OCI-LY3 (cell line): ENCODE measurements at regions not wholly inside any gene's neighbourhood (a gene's known extent, or its start where the extent isn't known, plus 50 kb on each side); places are given as distances from the start of the nearest gene placed in this dataset.
"Not testable (repeated sequence)": the region's sequence is repeated elsewhere in the genome, so short reads cannot be mapped to it uniquely, and the experiment has no call there.

Experiments used
- H2AFZ ChIP-seq: fragments of 200-600, 300-600 bp; shearing (Covaris generic); 2 replicates; pipeline ENCODE4 v1.6.0; 2014; ENCODE audit warnings: antibody characterized with exemption, low read depth, low read length
- H3K27ac ChIP-seq: fragments of 200-600, 300-600 bp; sonication (generic); 2 replicates; pipeline ENCODE4 v1.5.1; 2014; ENCODE audit warnings: mild to moderate bottlenecking, low read length, moderate library complexity, mixed read lengths
- H3K27me3 ChIP-seq: fragments of 200-600, 300-600 bp; sonication (generic); 2 replicates; pipeline ENCODE4 v1.6.1; 2014; ENCODE audit warnings: low read depth, low read length, mixed read lengths
- H3K36me3 ChIP-seq: fragments of 200-600, 300-600 bp; sonication (generic); replicated peaks from 2 replicates; pipeline ENCODE3; 2014; ENCODE audit warnings: low read depth, low read length, mixed read lengths
- H3K4me1 ChIP-seq: fragments of 300-600, 200-600 bp; sonication (generic); 2 replicates; pipeline ENCODE4 v1.6.1; 2014; ENCODE audit warnings: low read length, mixed read lengths
- H3K4me2 ChIP-seq: fragments of 200-600, 300-600 bp; sonication (generic); 2 replicates; pipeline ENCODE4 v1.6.1; 2014; ENCODE audit warnings: low read length, mixed read lengths
- H3K4me3 ChIP-seq: fragments of 300-600, 200-600 bp; sonication (generic); 2 replicates; pipeline ENCODE4 v1.5.1; 2014; ENCODE audit warnings: antibody characterized with exemption, mild to moderate bottlenecking, low read length, moderate library complexity
- H3K79me2 ChIP-seq: fragments of 300-600, 200-600 bp; shearing (Covaris generic); 2 replicates; pipeline ENCODE4 v1.6.1; 2014; ENCODE audit warnings: mild to moderate bottlenecking, low read length, mixed read lengths
- H3K9ac ChIP-seq: fragments of 300-600, 200-600 bp; shearing (Covaris generic); 2 replicates; pipeline ENCODE4 v1.6.0; 2014; ENCODE audit warnings: mild to moderate bottlenecking, low read length, moderate library complexity
- H3K9me3 ChIP-seq: fragments of 200-600, 300-600 bp; shearing (Covaris generic); 2 replicates; pipeline ENCODE4 v1.6.1; 2014; ENCODE audit warnings: low read length, mixed read lengths; ENCODE audit not compliant: insufficient read depth
- H4K20me1 ChIP-seq: fragments of 200-600, 300-600 bp; sonication (generic); 2 replicates; pipeline ENCODE4 v1.6.1; 2016; ENCODE audit warnings: low read length, mixed read lengths; ENCODE audit not compliant: insufficient read depth
- CTCF ChIP-seq: fragments of 200-600, 300-600 bp; sonication (generic); IDR thresholded peaks from 2 replicates; pipeline ENCODE4 v1.5.1; 2014; ENCODE audit warnings: antibody characterized with exemption, low read length, low read depth
- EZH2phosphoT487 ChIP-seq: fragments of 200-600 bp; shearing (Covaris generic); IDR thresholded peaks from 2 replicates; pipeline ENCODE4 v1.6.1; 2018; ENCODE audit warnings: antibody characterized with exemption, mixed run types, low read depth

GRCh38 chr16:65375651-65376050 lies 253.8 kb upstream of the CDH11 start:
- no peaks in the 10 kb centered on the region for H3K36me3 ChIP-seq
- H3K79me2 ChIP-seq, result no peaks in the 10 kb centered on the region
- no peak overlapping the region for H3K27ac ChIP-seq
- TF ChIP-seq CTCF (no peak), EZH2phosphoT487 (no peak)
- H3K4me2 ChIP-seq, result no peak overlapping the region
- H3K9ac ChIP-seq, result no peak overlapping the region
- no peak overlapping the region for H3K4me3 ChIP-seq
- no peak overlapping the region for H2AFZ ChIP-seq
- H4K20me1 ChIP-seq, result no peaks in the 10 kb centered on the region
- no peaks in the 10 kb centered on the region for H3K9me3 ChIP-seq
- H3K27me3 ChIP-seq, result no peaks in the 10 kb centered on the region
- H3K4me1 ChIP-seq, result no peaks in the 10 kb centered on the region

- Histone ChIP-seq H4K20me1 (no peaks in the 10 kb centered on the region), H3K4me1 (no peaks in the 10 kb centered on the region), H3K4me2 (no peak overlapping the region), H3K36me3 (no peaks in the 10 kb centered on the region), H3K4me3 (no peak overlapping the region), H2AFZ (no peak overlapping the region), H3K79me2 (no peaks in the 10 kb centered on the region), H3K9ac (no peak overlapping the region), H3K27me3 (no peaks in the 10 kb centered on the region), H3K9me3 (no peaks in the 10 kb centered on the region), H3K27ac (no peak overlapping the region)
- no peak for TF ChIP-seq CTCF
- no peak for TF ChIP-seq EZH2phosphoT487
Observed at GRCh38 chr16:65373097-65373496, 251.2 kb upstream of the CDH11 start.

GRCh38 chr16:65372171-65372570 lies 250.3 kb upstream of the CDH11 start:
- no peaks in the 10 kb centered on the region for H3K79me2 ChIP-seq
- no peaks in the 10 kb centered on the region for H3K4me1 ChIP-seq
- H3K27ac ChIP-seq, result no peak overlapping the region
- H4K20me1 ChIP-seq, result no peaks in the 10 kb centered on the region
- H2AFZ ChIP-seq, result no peak overlapping the region
- TF ChIP-seq CTCF (no peak), EZH2phosphoT487 (no peak)
- H3K36me3 ChIP-seq, result no peaks in the 10 kb centered on the region
- H3K4me2 ChIP-seq, result no peak overlapping the region
- H3K9me3 ChIP-seq, result no peaks in the 10 kb centered on the region
- no peak overlapping the region for H3K4me3 ChIP-seq
- H3K9ac ChIP-seq, result no peak overlapping the region
- H3K27me3 ChIP-seq, result no peaks in the 10 kb centered on the region

- Histone ChIP-seq H3K9me3 (no peaks in the 10 kb centered on the region), H3K27me3 (no peaks in the 10 kb centered on the region), H2AFZ (no peak overlapping the region), H3K4me2 (no peak overlapping the region), H3K36me3 (no peaks in the 10 kb centered on the region), H3K9ac (no peak overlapping the region), H3K27ac (no peak overlapping the region), H3K4me3 (no peak overlapping the region), H3K4me1 (no peaks in the 10 kb centered on the region), H4K20me1 (no peaks in the 10 kb centered on the region), H3K79me2 (no peaks in the 10 kb centered on the region)
- TF ChIP-seq EZH2phosphoT487 (no peak), CTCF (no peak)
Observed at GRCh38 chr16:65365732-65366715, 244.2 kb upstream of the CDH11 start.

GRCh38 chr16:65356721-65357120 lies 234.9 kb upstream of the CDH11 start:
- not testable (repeated sequence) for H3K9ac ChIP-seq, H3K4me1 ChIP-seq, H2AFZ ChIP-seq, H3K27ac ChIP-seq, H3K4me3 ChIP-seq, H3K9me3 ChIP-seq, H3K36me3 ChIP-seq, H4K20me1 ChIP-seq, H3K27me3 ChIP-seq, H3K4me2 ChIP-seq, H3K79me2 ChIP-seq
